WTC11 (cell line): ENCODE measurements at regions not wholly inside any gene's neighbourhood (a gene's known extent, or its start where the extent isn't known, plus 50 kb on each side); places are given as distances from the start of the nearest gene placed in this dataset.

Source experiments
- ATAC-seq: fragments of 200-7000 bp; cut with Tn5 transposase; 2 replicates; pipeline ENCODE4 v1.10.0; 2021; ENCODE audit warnings: mild to moderate bottlenecking, moderate library complexity
- CTCF ChIA-PET: fragments of 300-600 bp; sonication (Branson Sonifier 250); formaldehyde crosslinking; loops from one replicate; lab custom pipeline; 2021; ENCODE audit warnings: antibody characterized with exemption; lab: Charles Lee
- POLR2A ChIA-PET: fragments of 350-600 bp; sonication (Branson Sonifier 250); formaldehyde crosslinking; loops from one replicate; lab custom pipeline; 2021; ENCODE audit warnings: antibody characterized with exemption; lab: Charles Lee
- DNase-seq: peaks from one replicate; pipeline ENCODE4 v3.0.0; 2021; ENCODE audit warnings: low spot score
- H3K27ac Mint-ChIP-seq: 2 replicates; pipeline ENCODE4 v1.8.0; 2021; ENCODE audit warnings: mixed read lengths
- H3K27me3 Mint-ChIP-seq: 2 replicates; pipeline ENCODE4 v1.8.0; 2021; ENCODE audit warnings: low read depth, mild to moderate bottlenecking, moderate library complexity, mixed read lengths
- H3K36me3 Mint-ChIP-seq: 2 replicates; pipeline ENCODE4 v1.8.0; 2021; ENCODE audit warnings: mixed read lengths
- H3K4me1 Mint-ChIP-seq: 2 replicates; pipeline ENCODE4 v1.8.0; 2022; ENCODE audit warnings: mixed read lengths
- H3K4me3 Mint-ChIP-seq: 2 replicates; pipeline ENCODE4 v1.8.0; 2021; ENCODE audit warnings: mild to moderate bottlenecking, moderate library complexity, mixed read lengths
- H3K9me3 Mint-ChIP-seq: 2 replicates; pipeline ENCODE4 v1.8.0; 2021; ENCODE audit warnings: mixed read lengths
- ATF1 ChIP-seq: sonication (generic); formaldehyde crosslinking; IDR thresholded peaks from 2 replicates; pipeline ENCODE4 v1.8.1; 2023; ENCODE audit warnings: mild to moderate bottlenecking, moderate library complexity, missing genetic modification reagents
- CREB1 ChIP-seq: sonication (generic); formaldehyde crosslinking; IDR thresholded peaks from 2 replicates; pipeline ENCODE4 v1.8.0; 2023; ENCODE audit warnings: mild to moderate bottlenecking, missing genetic modification reagents
- CREM ChIP-seq: sonication (generic); formaldehyde crosslinking; IDR thresholded peaks from 2 replicates; pipeline ENCODE4 v1.8.1; 2022; ENCODE audit warnings: mild to moderate bottlenecking, missing genetic modification reagents, moderate library complexity
- ERG ChIP-seq: fragments of 250-450 bp; sonication (Bioruptor Pico); IDR thresholded peaks from 2 replicates; pipeline ENCODE4 v1.8.0; 2021; ENCODE audit warnings: mild to moderate bottlenecking
- FOXJ3 ChIP-seq: sonication (generic); formaldehyde crosslinking; IDR thresholded peaks from 2 replicates; pipeline ENCODE4 v1.9.0; 2021; ENCODE audit warnings: missing genetic modification reagents, mild to moderate bottlenecking, borderline replicate concordance
- FOXP4 ChIP-seq: sonication (generic); formaldehyde crosslinking; IDR thresholded peaks from 2 replicates; pipeline ENCODE4 v1.8.0; 2022; ENCODE audit warnings: mild to moderate bottlenecking, missing genetic modification reagents
- IRF2 ChIP-seq: sonication (generic); formaldehyde crosslinking; IDR thresholded peaks from 2 replicates; pipeline ENCODE4 v1.8.0; 2022; ENCODE audit warnings: low read depth, missing genetic modification reagents, borderline replicate concordance
- MXD4 ChIP-seq: fragments of 250-450 bp; sonication (Bioruptor Pico); IDR thresholded peaks from 2 replicates; pipeline ENCODE4 v1.8.0; 2021; ENCODE audit warnings: mild to moderate bottlenecking, moderate library complexity, borderline replicate concordance
- NFYB ChIP-seq: sonication (generic); formaldehyde crosslinking; conservative IDR thresholded peaks from 2 replicates; pipeline ENCODE4 v1.8.0; 2022; ENCODE audit warnings: low read depth, missing genetic modification reagents
- RORB ChIP-seq: fragments of 250-450 bp; sonication (Bioruptor Pico); IDR thresholded peaks from 2 replicates; pipeline ENCODE4 v1.9.0; 2021; ENCODE audit warnings: mild to moderate bottlenecking
- STAT6 ChIP-seq: sonication (generic); formaldehyde crosslinking; conservative IDR thresholded peaks from 2 replicates; pipeline ENCODE4 v1.8.1; 2023; ENCODE audit warnings: mild to moderate bottlenecking, low read depth, missing genetic modification reagents, moderate library complexity
- USF2 ChIP-seq: sonication (generic); formaldehyde crosslinking; IDR thresholded peaks from 2 replicates; pipeline ENCODE4 v1.8.1; 2023; ENCODE audit warnings: mild to moderate bottlenecking, missing genetic modification reagents, moderate library complexity
- ZBTB43 ChIP-seq: sonication (generic); formaldehyde crosslinking; IDR thresholded peaks from 2 replicates; pipeline ENCODE4 v1.8.1; 2023; ENCODE audit warnings: mild to moderate bottlenecking, missing genetic modification reagents
- ZNF121 ChIP-seq: sonication (generic); formaldehyde crosslinking; IDR thresholded peaks from 2 replicates; pipeline ENCODE4 v1.8.0; 2023; ENCODE audit warnings: missing genetic modification reagents
- ZNF138 ChIP-seq: sonication (generic); formaldehyde crosslinking; conservative IDR thresholded peaks from 2 replicates; pipeline ENCODE4 v1.8.1; 2022; ENCODE audit warnings: mild to moderate bottlenecking, moderate library complexity, missing genetic modification reagents
- ZNF423 ChIP-seq: fragments of 250-450 bp; sonication (Bioruptor Pico); IDR thresholded peaks from 2 replicates; pipeline ENCODE4 v2.1.2; 2022; ENCODE audit warnings: mild to moderate bottlenecking, moderate library complexity
- TF ChIP-seq, protein P1 (sequence below): sonication (generic); formaldehyde crosslinking; IDR thresholded peaks from 2 replicates; pipeline ENCODE4 v1.8.0; 2023; ENCODE audit warnings: missing genetic modification reagents, mild to moderate bottlenecking, borderline replicate concordance
- TF ChIP-seq, protein P2 (sequence below): sonication (generic); formaldehyde crosslinking; IDR thresholded peaks from 2 replicates; pipeline ENCODE4 v1.8.0; 2022; ENCODE audit warnings: mild to moderate bottlenecking, missing genetic modification reagents
- TF ChIP-seq, protein P3 (sequence below): sonication (generic); formaldehyde crosslinking; IDR thresholded peaks from 2 replicates; pipeline ENCODE4 v1.8.1; 2022; ENCODE audit warnings: low read depth, missing genetic modification reagents, borderline replicate concordance
- TF ChIP-seq, protein P4 (sequence below): fragments of 250-450 bp; sonication (Bioruptor Pico); IDR thresholded peaks from 2 replicates; pipeline ENCODE4 v1.9.0; 2021; ENCODE audit warnings: mild to moderate bottlenecking

DNA sequence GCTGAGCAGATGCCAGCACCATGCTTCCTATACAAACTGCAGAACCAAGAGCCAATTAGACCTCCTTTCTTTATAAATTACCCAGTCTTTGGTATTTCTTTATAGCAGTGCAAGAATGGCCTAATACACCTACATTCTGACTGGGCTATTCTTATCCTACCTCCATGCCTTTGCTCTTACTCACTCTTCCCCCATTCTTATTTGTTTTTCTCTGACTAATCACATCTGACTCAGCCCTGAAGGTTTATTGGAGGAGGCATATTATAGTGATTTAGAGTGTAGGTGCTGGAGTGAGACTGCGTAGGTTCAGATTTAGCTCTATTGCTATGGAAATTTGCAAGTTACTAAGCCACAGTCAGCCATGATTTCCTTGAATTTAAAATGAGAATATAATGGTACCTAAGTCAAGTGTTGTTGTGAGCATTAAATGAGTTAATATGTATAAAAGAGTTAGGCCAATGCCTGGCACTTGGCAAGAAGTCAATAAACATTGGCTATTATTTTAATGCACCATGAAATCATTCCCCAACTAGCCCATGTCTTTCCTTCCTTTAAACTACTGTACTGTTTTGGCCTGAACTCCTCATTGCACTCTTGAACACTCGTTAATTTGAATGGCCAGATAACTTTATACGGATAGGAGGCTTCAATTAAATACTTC lies 531.2 kb upstream of the ZNF608 start:
- DNase-seq: no peak
- no peak overlapping the region for H3K4me3 Mint-ChIP-seq
- CTCF ChIA-PET: no interaction called here
- H3K36me3 Mint-ChIP-seq: no peaks in the 10 kb centered on the region
- H3K9me3 Mint-ChIP-seq: no peaks in the 10 kb centered on the region
- TF ChIP-seq ZNF121 (CRISPR knock-in tag): no peak
- TF ChIP-seq ZNF138: no peak
- TF ChIP-seq, protein P1, sequence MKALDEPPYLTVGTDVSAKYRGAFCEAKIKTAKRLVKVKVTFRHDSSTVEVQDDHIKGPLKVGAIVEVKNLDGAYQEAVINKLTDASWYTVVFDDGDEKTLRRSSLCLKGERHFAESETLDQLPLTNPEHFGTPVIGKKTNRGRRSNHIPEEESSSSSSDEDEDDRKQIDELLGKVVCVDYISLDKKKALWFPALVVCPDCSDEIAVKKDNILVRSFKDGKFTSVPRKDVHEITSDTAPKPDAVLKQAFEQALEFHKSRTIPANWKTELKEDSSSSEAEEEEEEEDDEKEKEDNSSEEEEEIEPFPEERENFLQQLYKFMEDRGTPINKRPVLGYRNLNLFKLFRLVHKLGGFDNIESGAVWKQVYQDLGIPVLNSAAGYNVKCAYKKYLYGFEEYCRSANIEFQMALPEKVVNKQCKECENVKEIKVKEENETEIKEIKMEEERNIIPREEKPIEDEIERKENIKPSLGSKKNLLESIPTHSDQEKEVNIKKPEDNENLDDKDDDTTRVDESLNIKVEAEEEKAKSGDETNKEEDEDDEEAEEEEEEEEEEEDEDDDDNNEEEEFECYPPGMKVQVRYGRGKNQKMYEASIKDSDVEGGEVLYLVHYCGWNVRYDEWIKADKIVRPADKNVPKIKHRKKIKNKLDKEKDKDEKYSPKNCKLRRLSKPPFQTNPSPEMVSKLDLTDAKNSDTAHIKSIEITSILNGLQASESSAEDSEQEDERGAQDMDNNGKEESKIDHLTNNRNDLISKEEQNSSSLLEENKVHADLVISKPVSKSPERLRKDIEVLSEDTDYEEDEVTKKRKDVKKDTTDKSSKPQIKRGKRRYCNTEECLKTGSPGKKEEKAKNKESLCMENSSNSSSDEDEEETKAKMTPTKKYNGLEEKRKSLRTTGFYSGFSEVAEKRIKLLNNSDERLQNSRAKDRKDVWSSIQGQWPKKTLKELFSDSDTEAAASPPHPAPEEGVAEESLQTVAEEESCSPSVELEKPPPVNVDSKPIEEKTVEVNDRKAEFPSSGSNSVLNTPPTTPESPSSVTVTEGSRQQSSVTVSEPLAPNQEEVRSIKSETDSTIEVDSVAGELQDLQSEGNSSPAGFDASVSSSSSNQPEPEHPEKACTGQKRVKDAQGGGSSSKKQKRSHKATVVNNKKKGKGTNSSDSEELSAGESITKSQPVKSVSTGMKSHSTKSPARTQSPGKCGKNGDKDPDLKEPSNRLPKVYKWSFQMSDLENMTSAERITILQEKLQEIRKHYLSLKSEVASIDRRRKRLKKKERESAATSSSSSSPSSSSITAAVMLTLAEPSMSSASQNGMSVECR (CRISPR knock-in tag): no peak
- TF ChIP-seq ZBTB43 (CRISPR knock-in tag): no peak
- no peak for TF ChIP-seq FOXP4 (CRISPR knock-in tag)
- TF ChIP-seq, protein P2, sequence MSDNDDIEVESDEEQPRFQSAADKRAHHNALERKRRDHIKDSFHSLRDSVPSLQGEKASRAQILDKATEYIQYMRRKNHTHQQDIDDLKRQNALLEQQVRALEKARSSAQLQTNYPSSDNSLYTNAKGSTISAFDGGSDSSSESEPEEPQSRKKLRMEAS (CRISPR knock-in tag): no peak
- TF ChIP-seq MXD4 (CRISPR knock-in tag): no peak
- no peak for TF ChIP-seq IRF2
- no peak for TF ChIP-seq CREM
- no peak for TF ChIP-seq RORB (CRISPR knock-in tag)
- no peak for TF ChIP-seq FOXJ3
- TF ChIP-seq, protein P3, sequence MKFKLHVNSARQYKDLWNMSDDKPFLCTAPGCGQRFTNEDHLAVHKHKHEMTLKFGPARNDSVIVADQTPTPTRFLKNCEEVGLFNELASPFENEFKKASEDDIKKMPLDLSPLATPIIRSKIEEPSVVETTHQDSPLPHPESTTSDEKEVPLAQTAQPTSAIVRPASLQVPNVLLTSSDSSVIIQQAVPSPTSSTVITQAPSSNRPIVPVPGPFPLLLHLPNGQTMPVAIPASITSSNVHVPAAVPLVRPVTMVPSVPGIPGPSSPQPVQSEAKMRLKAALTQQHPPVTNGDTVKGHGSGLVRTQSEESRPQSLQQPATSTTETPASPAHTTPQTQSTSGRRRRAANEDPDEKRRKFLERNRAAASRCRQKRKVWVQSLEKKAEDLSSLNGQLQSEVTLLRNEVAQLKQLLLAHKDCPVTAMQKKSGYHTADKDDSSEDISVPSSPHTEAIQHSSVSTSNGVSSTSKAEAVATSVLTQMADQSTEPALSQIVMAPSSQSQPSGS (CRISPR knock-in tag): no peak
- no peak for TF ChIP-seq STAT6
- no peak for TF ChIP-seq ATF1 (CRISPR knock-in tag)
- no peak for TF ChIP-seq USF2 (CRISPR knock-in tag)
- TF ChIP-seq CREB1 (CRISPR knock-in tag): no peak
- TF ChIP-seq, protein P4, sequence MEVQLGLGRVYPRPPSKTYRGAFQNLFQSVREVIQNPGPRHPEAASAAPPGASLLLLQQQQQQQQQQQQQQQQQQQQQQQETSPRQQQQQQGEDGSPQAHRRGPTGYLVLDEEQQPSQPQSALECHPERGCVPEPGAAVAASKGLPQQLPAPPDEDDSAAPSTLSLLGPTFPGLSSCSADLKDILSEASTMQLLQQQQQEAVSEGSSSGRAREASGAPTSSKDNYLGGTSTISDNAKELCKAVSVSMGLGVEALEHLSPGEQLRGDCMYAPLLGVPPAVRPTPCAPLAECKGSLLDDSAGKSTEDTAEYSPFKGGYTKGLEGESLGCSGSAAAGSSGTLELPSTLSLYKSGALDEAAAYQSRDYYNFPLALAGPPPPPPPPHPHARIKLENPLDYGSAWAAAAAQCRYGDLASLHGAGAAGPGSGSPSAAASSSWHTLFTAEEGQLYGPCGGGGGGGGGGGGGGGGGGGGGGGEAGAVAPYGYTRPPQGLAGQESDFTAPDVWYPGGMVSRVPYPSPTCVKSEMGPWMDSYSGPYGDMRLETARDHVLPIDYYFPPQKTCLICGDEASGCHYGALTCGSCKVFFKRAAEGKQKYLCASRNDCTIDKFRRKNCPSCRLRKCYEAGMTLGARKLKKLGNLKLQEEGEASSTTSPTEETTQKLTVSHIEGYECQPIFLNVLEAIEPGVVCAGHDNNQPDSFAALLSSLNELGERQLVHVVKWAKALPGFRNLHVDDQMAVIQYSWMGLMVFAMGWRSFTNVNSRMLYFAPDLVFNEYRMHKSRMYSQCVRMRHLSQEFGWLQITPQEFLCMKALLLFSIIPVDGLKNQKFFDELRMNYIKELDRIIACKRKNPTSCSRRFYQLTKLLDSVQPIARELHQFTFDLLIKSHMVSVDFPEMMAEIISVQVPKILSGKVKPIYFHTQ (CRISPR knock-in tag): no peak
- TF ChIP-seq NFYB (CRISPR knock-in tag): no peak
- no peak for TF ChIP-seq ERG (CRISPR knock-in tag)
- TF ChIP-seq ZNF423: no peak
- H3K4me1 Mint-ChIP-seq: peaks cover 11% of the 10 kb centered on the region
- H3K27ac Mint-ChIP-seq: no peak overlapping the region
- POLR2A ChIA-PET: no interaction called here
- ATAC-seq: no peak
- H3K27me3 Mint-ChIP-seq: no peaks in the 10 kb centered on the region
